ENCODE measurements at regions not wholly inside any gene's neighbourhood (a gene's known extent, or its start where the extent isn't known, plus 50 kb on each side); places are given as distances from the start of the nearest gene placed in this dataset.

GRCh38 chr2:180222644-180223043 lies 215.5 kb upstream of the CWC22 start:
- TF ChIP-seq CEBPB (IDR thresholded peaks at IDR 0.05; ENCODE audit: low read depth, low read length) (peak; percentile 97), MAFK (IDR thresholded peaks at IDR 0.05; ENCODE audit: low read depth, low read length) (no peak), POLR2A (IDR thresholded peaks at IDR 0.05; ENCODE audit: low read depth, low read length) (no peak), CTCF (conservative IDR thresholded peaks at IDR 0.05; ENCODE audit: low read depth, low read length) (no peak), RAD21 (IDR thresholded peaks at IDR 0.05; ENCODE audit: low read length) (no peak), ELK1 (IDR thresholded peaks at IDR 0.05; ENCODE audit: borderline replicate concordance, low read depth, low read length) (no peak), MAZ (IDR thresholded peaks at IDR 0.05; ENCODE audit: borderline replicate concordance, low read depth, low read length) (no peak), MXI1 (IDR thresholded peaks at IDR 0.05; ENCODE audit: borderline replicate concordance, low read depth, low read length) (no peak), CHD1 (IDR thresholded peaks at IDR 0.05; ENCODE audit: low read depth, low read length) (no peak), BHLHE40 (IDR thresholded peaks at IDR 0.05; ENCODE audit: low read depth, low read length) (no peak), FOS (IDR thresholded peaks at IDR 0.05; ENCODE audit: low read depth, low read length) (no peak)
